DOHH2 (cell line): ENCODE measurements at regions not wholly inside any gene's neighbourhood (a gene's known extent, or its start where the extent isn't known, plus 50 kb on each side); places are given as distances from the start of the nearest gene placed in this dataset.

Experiments used
- H3F3A ChIP-seq: fragments of 200-600 bp; sonication (generic), shearing (Covaris generic); 2 replicates; pipeline ENCODE4 v1.6.0; 2016; ENCODE audit warnings: antibody characterized with exemption, mild to moderate bottlenecking; ENCODE audit not compliant: control insufficient read depth, insufficient read depth
- H3K27ac ChIP-seq: fragments of 200-600 bp; sonication (generic); 2 replicates; pipeline ENCODE4 v1.5.1; 2014; ENCODE audit warnings: low read depth, mild to moderate bottlenecking, low read length, moderate library complexity
- H3K27me3 ChIP-seq: fragments of 200-600 bp; sonication (generic); 2 replicates; pipeline ENCODE4 v1.6.1; 2014; ENCODE audit warnings: mild to moderate bottlenecking, low read length, mixed read lengths; ENCODE audit not compliant: control insufficient read depth
- H3K36me3 ChIP-seq: fragments of 200-600 bp; sonication (generic); 2 replicates; pipeline ENCODE4 v1.6.1; 2014; ENCODE audit warnings: mild to moderate bottlenecking, low read length, moderate library complexity, mixed read lengths; ENCODE audit not compliant: control insufficient read depth
- H3K4me1 ChIP-seq: fragments of 200-600 bp; sonication (generic); 2 replicates; pipeline ENCODE4 v1.6.1; 2014; ENCODE audit warnings: mild to moderate bottlenecking, low read length, mixed read lengths; ENCODE audit not compliant: control insufficient read depth
- H3K4me2 ChIP-seq: fragments of 200-600 bp; sonication (generic); 2 replicates; pipeline ENCODE4 v1.6.0; 2014; ENCODE audit warnings: mild to moderate bottlenecking, low read length, moderate library complexity
- H3K4me3 ChIP-seq: fragments of 200-600 bp; sonication (generic); 2 replicates; pipeline ENCODE4 v1.5.1; 2014; ENCODE audit warnings: mild to moderate bottlenecking, low read length, mixed read lengths
- H3K79me2 ChIP-seq: fragments of 200-600 bp; sonication (generic); 2 replicates; pipeline ENCODE4 v1.6.1; 2014; ENCODE audit warnings: mild to moderate bottlenecking, low read length, mixed read lengths; ENCODE audit not compliant: control insufficient read depth
- H3K9me2 ChIP-seq: fragments of 200-600 bp; sonication (generic); replicated peaks from 2 replicates; pipeline ENCODE4 v1.6.1; 2014; ENCODE audit warnings: mild to moderate bottlenecking, low read length, mixed read lengths; ENCODE audit not compliant: control insufficient read depth
- H3K9me3 ChIP-seq: fragments of 200-600 bp; sonication (generic); 2 replicates; pipeline ENCODE4 v1.6.1; 2014; ENCODE audit warnings: antibody characterized with exemption, low read length, mixed read lengths; ENCODE audit not compliant: control insufficient read depth, insufficient read depth
- H4K20me1 ChIP-seq: fragments of 200-600 bp; sonication (generic); 2 replicates; pipeline ENCODE4 v1.6.0; 2014; ENCODE audit warnings: low read depth, mild to moderate bottlenecking, antibody characterized with exemption, low read length, moderate library complexity; ENCODE audit not compliant: control insufficient read depth, insufficient read depth
- CTCF ChIP-seq: fragments of 200-600 bp; sonication (generic); IDR thresholded peaks from one replicate; pipeline ENCODE4 v1.5.1; 2014; ENCODE audit warnings: antibody characterized with exemption, mild to moderate bottlenecking, low read depth, low read length; ENCODE audit not compliant: poor library complexity, severe bottlenecking
- EZH2phosphoT487 ChIP-seq: fragments of 200-600 bp; sonication (generic); IDR thresholded peaks from 2 replicates; pipeline ENCODE4 v1.6.1; 2017; ENCODE audit warnings: borderline replicate concordance, mild to moderate bottlenecking, antibody characterized with exemption, low read length, moderate library complexity, mixed read lengths

- Histone ChIP-seq H3K4me2 (no peak overlapping the region), H3K27me3 (peaks cover 10% of the 10 kb centered on the region; the same call in 1 of the 2 replicates), H3K9me2 (no peaks in the 10 kb centered on the region), H3K4me3 (no peak overlapping the region), H3K79me2 (no peaks in the 10 kb centered on the region), H4K20me1 (no peaks in the 10 kb centered on the region), H3F3A (no peaks in the 10 kb centered on the region), H3K27ac (no peak overlapping the region), H3K9me3 (no peaks in the 10 kb centered on the region), H3K36me3 (no peaks in the 10 kb centered on the region), H3K4me1 (no peaks in the 10 kb centered on the region)
- TF ChIP-seq EZH2phosphoT487 (no peak), CTCF (no peak)
These were observed 93.4 kb downstream of the ABHD5 start for GRCh38 chr3:43783987-43784639.

- peaks cover 10% of the 10 kb centered on the region; the same call in 1 of the 2 replicates for H3K27me3 ChIP-seq
- no peaks in the 10 kb centered on the region for H3K9me3 ChIP-seq
- no peaks in the 10 kb centered on the region for H3K4me1 ChIP-seq
- H3F3A ChIP-seq, result no peaks in the 10 kb centered on the region
- no peaks in the 10 kb centered on the region for H4K20me1 ChIP-seq
- no peak overlapping the region for H3K27ac ChIP-seq
- no peak overlapping the region for H3K4me3 ChIP-seq
- TF ChIP-seq CTCF, result no peak
- TF ChIP-seq EZH2phosphoT487, result no peak
- no peak overlapping the region for H3K4me2 ChIP-seq
- no peaks in the 10 kb centered on the region for H3K9me2 ChIP-seq
- no peaks in the 10 kb centered on the region for H3K36me3 ChIP-seq
- no peaks in the 10 kb centered on the region for H3K79me2 ChIP-seq
These were observed 93.9 kb downstream of the ABHD5 start for GRCh38 chr3:43784640-43785011.

- Histone ChIP-seq H3K4me1 (no peaks in the 10 kb centered on the region), H3F3A (no peaks in the 10 kb centered on the region), H3K9me2 (no peaks in the 10 kb centered on the region), H3K36me3 (no peaks in the 10 kb centered on the region), H3K4me2 (no peak overlapping the region), H3K4me3 (no peak overlapping the region), H3K27me3 (peaks cover 10% of the 10 kb centered on the region; the same call in 1 of the 2 replicates), H4K20me1 (no peaks in the 10 kb centered on the region), H3K79me2 (no peaks in the 10 kb centered on the region), H3K27ac (no peak overlapping the region), H3K9me3 (no peaks in the 10 kb centered on the region)
- no peak for TF ChIP-seq CTCF
- TF ChIP-seq EZH2phosphoT487, result no peak
These were observed 94.8 kb downstream of the ABHD5 start for GRCh38 chr3:43785551-43785950.
